HG03108 (cell line): ENCODE measurements at regions not wholly inside any gene's neighbourhood (a gene's known extent, or its start where the extent isn't known, plus 50 kb on each side); places are given as distances from the start of the nearest gene placed in this dataset.

Experiments used
- ATAC-seq: cut with Tn5 transposase; IDR thresholded peaks from one replicate; pipeline ENCODE4 v1.9.1; 2021; ENCODE audit warnings: moderate library complexity; ENCODE audit not compliant: unreplicated experiment

GRCh38 chr6:208938-209337 is 83.3 kb upstream of the DUSP22 start:
- no peak for ATAC-seq

GRCh38 chr6:209432-210103 is 82.7 kb upstream of the DUSP22 start:
- peak; percentile 71 for ATAC-seq

GRCh38 chr6:210104-210456 is 82.2 kb upstream of the DUSP22 start:
- no peak for ATAC-seq

- ATAC-seq = no peak
These were observed 81.4 kb upstream of the DUSP22 start for GRCh38 chr6:210778-211374.

GRCh38 chr6:211871-212497 is 80.3 kb upstream of the DUSP22 start:
- no peak for ATAC-seq

- ATAC-seq = no peak
These were observed 79.0 kb upstream of the DUSP22 start for GRCh38 chr6:213284-213683.

GRCh38 chr6:214428-214827 is 77.9 kb upstream of the DUSP22 start:
- no peak for ATAC-seq

- ATAC-seq = no peak
These were observed 76.8 kb upstream of the DUSP22 start for GRCh38 chr6:215335-216034.

GRCh38 chr6:217048-217659 is 75.1 kb upstream of the DUSP22 start:
- no peak for ATAC-seq

- ATAC-seq = peak; percentile 31
These were observed 73.9 kb upstream of the DUSP22 start for GRCh38 chr6:218153-219018.

- peak; percentile 16 for ATAC-seq
These were observed 73.2 kb upstream of the DUSP22 start for GRCh38 chr6:219019-219570.

- ATAC-seq = no peak
These were observed 72.6 kb upstream of the DUSP22 start for GRCh38 chr6:219641-220198.

GRCh38 chr6:220312-220711 is 72.0 kb upstream of the DUSP22 start:
- no peak for ATAC-seq

GRCh38 chr6:220721-221475 is 71.4 kb upstream of the DUSP22 start:
- no peak for ATAC-seq

GRCh38 chr6:221531-222349 is 70.5 kb upstream of the DUSP22 start:
- no peak for ATAC-seq

GRCh38 chr6:222468-222867 is 69.8 kb upstream of the DUSP22 start:
- no peak for ATAC-seq

GRCh38 chr6:223136-223535 is 69.2 kb upstream of the DUSP22 start:
- no peak for ATAC-seq

- ATAC-seq = no peak
These were observed 68.5 kb upstream of the DUSP22 start for GRCh38 chr6:223763-224162.
